Liver (tissue), 3 donors: ENCODE measurements at regions not wholly inside any gene's neighbourhood (a gene's known extent, or its start where the extent isn't known, plus 50 kb on each side); places are given as distances from the start of the nearest gene placed in this dataset.

Experiments
- ATF3 ChIP-seq: IDR thresholded peaks from 2 replicates; pipeline ENCODE4 v1.6.1; 2016; ENCODE audit warnings: antibody characterized with exemption
- CTCF ChIP-seq: fragments of 150-350 bp; IDR thresholded peaks from 2 replicates; pipeline ENCODE4 v1.5.1; 2017; ENCODE audit warnings: improper control_type of control experiment, low read depth, low read length; ENCODE audit not compliant: missing input control
- EGR1 ChIP-seq, 2 donors: IDR thresholded peaks; 2 replicates each; pipeline ENCODE4 v1.6.1; 2016 to 2018; ENCODE audit warnings: antibody characterized with exemption in 2 of 2, low read depth in 2 of 2
- FOXA1 ChIP-seq: IDR thresholded peaks from 2 replicates; pipeline ENCODE4 v1.6.1; 2016; ENCODE audit warnings: antibody characterized with exemption
- GABPA ChIP-seq, 2 donors: IDR thresholded peaks in 1 of 2; conservative IDR thresholded peaks in 1 of 2; 2 replicates each; pipeline ENCODE4 v1.6.1; 2016; ENCODE audit warnings: antibody characterized with exemption in 2 of 2, mild to moderate bottlenecking in 1 of 2, moderate library complexity in 1 of 2
- HNF4G ChIP-seq: IDR thresholded peaks from 2 replicates; pipeline ENCODE4 v1.6.1; 2016; ENCODE audit warnings: antibody characterized with exemption
- MAX ChIP-seq: IDR thresholded peaks from 2 replicates; pipeline ENCODE4 v1.6.1; 2016; ENCODE audit warnings: antibody characterized with exemption
- RAD21 ChIP-seq, 2 donors: IDR thresholded peaks; 2 replicates each; pipeline ENCODE4 v1.6.1; 2016; ENCODE audit warnings: antibody characterized with exemption in 2 of 2, mild to moderate bottlenecking in 2 of 2
- REST ChIP-seq: IDR thresholded peaks from 2 replicates; pipeline ENCODE4 v1.6.1; 2016; ENCODE audit warnings: antibody characterized with exemption, mild to moderate bottlenecking
- RXRA ChIP-seq, 2 donors: IDR thresholded peaks; 2 replicates each; pipeline ENCODE4 v1.6.1; 2017 to 2018; ENCODE audit warnings: antibody characterized with exemption in 2 of 2, mild to moderate bottlenecking in 1 of 2
- SP1 ChIP-seq: IDR thresholded peaks from 2 replicates; pipeline ENCODE4 v1.6.1; 2018; ENCODE audit warnings: antibody characterized with exemption, mild to moderate bottlenecking
- TAF1 ChIP-seq: conservative IDR thresholded peaks from 2 replicates; pipeline ENCODE4 v1.6.1; 2016; ENCODE audit warnings: antibody characterized with exemption, mild to moderate bottlenecking
- YY1 ChIP-seq: IDR thresholded peaks from 2 replicates; pipeline ENCODE4 v1.6.1; 2016; ENCODE audit warnings: antibody characterized with exemption, mild to moderate bottlenecking
- ZBTB33 ChIP-seq: IDR thresholded peaks from 2 replicates; pipeline ENCODE4 v1.6.1; 2016; ENCODE audit warnings: antibody characterized with exemption
- donor health status: healthy.
- donor health status: healthy.

- TF ChIP-seq RAD21 (IDR thresholded peaks at IDR 0.05) (no peak), EGR1 (IDR thresholded peaks at IDR 0.05; ENCODE audit: low read depth in 2 of 2) (no peak), CTCF (no peak), ATF3 (no peak), SP1 (no peak), REST (no peak), MAX (no peak), ZBTB33 (no peak), GABPA (IDR thresholded peaks at IDR 0.05 in 1 of 2, conservative IDR thresholded peaks at IDR 0.05 in 1 of 2) (no peak), RXRA (IDR thresholded peaks at IDR 0.05) (no peak), TAF1 (no peak), YY1 (no peak), HNF4G (no peak), FOXA1 (no peak)
These were observed 308.2 kb upstream of the LRATD1 start for GRCh38 chr2:14324308-14324707.
